ENCODE measurements at regions not wholly inside any gene's neighbourhood (a gene's known extent, or its start where the extent isn't known, plus 50 kb on each side); places are given as distances from the start of the nearest gene placed in this dataset.
A peak's percentile ranks its signal among the peaks of the same experiment; 100 is the strongest.

GRCh38 chr10:52488606-52489485, 174.8 kb downstream of the DKK1 start:
- no peak for DNase-seq
- H3K27me3 Mint-ChIP-seq (ENCODE audit: insufficient read depth): peaks cover 16% of the 10 kb centered on the region

DNA sequence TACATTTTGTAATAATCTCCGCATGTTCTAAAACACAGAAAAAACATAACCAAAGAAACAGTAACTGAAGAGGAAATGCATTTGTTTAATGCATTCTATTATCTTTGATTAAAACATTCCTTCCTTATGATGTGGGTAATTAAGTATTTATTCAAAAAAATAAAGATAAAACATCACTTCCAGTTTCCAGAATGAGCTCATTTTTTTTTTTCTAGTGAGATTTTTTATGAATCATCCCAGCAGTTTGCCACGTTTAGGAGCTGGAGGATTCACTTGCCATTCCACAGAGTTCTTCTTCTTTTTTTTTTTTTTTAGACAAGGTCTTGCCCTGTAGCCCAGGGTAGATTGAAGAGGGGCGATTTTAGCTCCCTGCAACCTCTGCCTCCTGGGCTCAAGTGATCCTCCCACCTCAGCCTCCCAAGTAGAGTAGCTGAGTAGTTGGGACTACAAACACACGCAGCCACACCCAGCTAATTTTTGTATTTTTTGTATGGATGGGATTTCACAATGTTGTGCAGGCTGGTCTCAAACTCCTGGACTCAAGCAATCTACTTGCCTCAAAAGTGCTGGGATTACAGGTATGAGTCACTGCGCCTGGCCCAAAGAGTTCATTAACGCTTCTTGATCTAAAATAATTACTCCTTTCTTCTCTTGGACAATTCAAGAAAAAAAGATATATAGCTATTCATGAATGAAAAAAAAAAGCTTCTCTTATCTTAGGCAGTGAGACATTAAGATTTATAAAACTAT, 177.3 kb downstream of the DKK1 start:
- no peak overlapping the region for H3K27ac ChIP-seq (ENCODE audit: low read depth, low read length)
- no peaks in the 10 kb centered on the region for H3K36me3 Mint-ChIP-seq (ENCODE audit: low read depth)
- no peaks in the 10 kb centered on the region for H3K36me3 ChIP-seq (ENCODE audit: control insufficient read depth, insufficient read depth, low read length)
- H3K27me3 ChIP-seq (ENCODE audit: control insufficient read depth, insufficient read depth, low read length, poor library complexity, severe bottlenecking): peaks cover 15% of the 10 kb centered on the region
- H3K9ac ChIP-seq (ENCODE audit: extremely low read depth, low read length, poor library complexity, severe bottlenecking): no peak overlapping the region
- peaks cover 5% of the 10 kb centered on the region for H3K9me3 ChIP-seq (ENCODE audit: control insufficient read depth, low read length)
- WGBS, 2 experiments (ENCODE audit: insufficient coverage in 1 of 2, insufficient read length in 1 of 2): 95% methylated on average over 5 of the region's 6 CpGs; no CpG with 5 or more reads in 1 of the 2 experiments
- no peak for DNase-seq
- H3K4me3 ChIP-seq (ENCODE audit: low read length): no peak overlapping the region
- H3K4me1 Mint-ChIP-seq: peaks cover 9% of the 10 kb centered on the region
- no peak overlapping the region for H3K27ac Mint-ChIP-seq
- H3K4me1 ChIP-seq (ENCODE audit: control insufficient read depth, insufficient read depth, low read length): peaks cover 6% of the 10 kb centered on the region
- TF ChIP-seq, protein P1, sequence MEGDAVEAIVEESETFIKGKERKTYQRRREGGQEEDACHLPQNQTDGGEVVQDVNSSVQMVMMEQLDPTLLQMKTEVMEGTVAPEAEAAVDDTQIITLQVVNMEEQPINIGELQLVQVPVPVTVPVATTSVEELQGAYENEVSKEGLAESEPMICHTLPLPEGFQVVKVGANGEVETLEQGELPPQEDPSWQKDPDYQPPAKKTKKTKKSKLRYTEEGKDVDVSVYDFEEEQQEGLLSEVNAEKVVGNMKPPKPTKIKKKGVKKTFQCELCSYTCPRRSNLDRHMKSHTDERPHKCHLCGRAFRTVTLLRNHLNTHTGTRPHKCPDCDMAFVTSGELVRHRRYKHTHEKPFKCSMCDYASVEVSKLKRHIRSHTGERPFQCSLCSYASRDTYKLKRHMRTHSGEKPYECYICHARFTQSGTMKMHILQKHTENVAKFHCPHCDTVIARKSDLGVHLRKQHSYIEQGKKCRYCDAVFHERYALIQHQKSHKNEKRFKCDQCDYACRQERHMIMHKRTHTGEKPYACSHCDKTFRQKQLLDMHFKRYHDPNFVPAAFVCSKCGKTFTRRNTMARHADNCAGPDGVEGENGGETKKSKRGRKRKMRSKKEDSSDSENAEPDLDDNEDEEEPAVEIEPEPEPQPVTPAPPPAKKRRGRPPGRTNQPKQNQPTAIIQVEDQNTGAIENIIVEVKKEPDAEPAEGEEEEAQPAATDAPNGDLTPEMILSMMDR (conservative IDR thresholded peaks at IDR 0.05): no peak
- H3K9me3 Mint-ChIP-seq: peaks cover 1% of the 10 kb centered on the region
- no peak overlapping the region for H3K4me3 Mint-ChIP-seq
- peaks cover 27% of the 10 kb centered on the region for H3K27me3 Mint-ChIP-seq (ENCODE audit: insufficient read depth)

More at GRCh38 chr10:52488606-52489485, 174.8 kb downstream of the DKK1 start:
- H3K27ac ChIP-seq (ENCODE audit: low read depth, low read length): no peak overlapping the region
- H3K4me3 ChIP-seq (ENCODE audit: low read length): no peak overlapping the region
- Mint-ChIP-seq H3K27ac (no peak overlapping the region), H3K4me3 (no peak overlapping the region), H3K9me3 (no peaks in the 10 kb centered on the region), H3K4me1 (peaks cover 11% of the 10 kb centered on the region), H3K36me3 (ENCODE audit: low read depth) (no peaks in the 10 kb centered on the region)
- no peaks in the 10 kb centered on the region for H3K9me3 ChIP-seq (ENCODE audit: control insufficient read depth, low read length)
- peaks cover 15% of the 10 kb centered on the region for H3K27me3 ChIP-seq (ENCODE audit: control insufficient read depth, insufficient read depth, low read length, poor library complexity, severe bottlenecking)
- peaks cover 10% of the 10 kb centered on the region for H3K4me1 ChIP-seq (ENCODE audit: control insufficient read depth, insufficient read depth, low read length)
- TF ChIP-seq, protein P1 (conservative IDR thresholded peaks at IDR 0.05): peak; percentile 81
- no peaks in the 10 kb centered on the region for H3K36me3 ChIP-seq (ENCODE audit: control insufficient read depth, insufficient read depth, low read length)
- 74 to 86% methylated on average over 2 to 3 of the region's 3 CpGs for WGBS, 2 experiments (ENCODE audit: insufficient coverage in 1 of 2, insufficient read length in 1 of 2)
- H3K9ac ChIP-seq (ENCODE audit: extremely low read depth, low read length, poor library complexity, severe bottlenecking): no peak overlapping the region

- no peaks in the 10 kb centered on the region for H3K36me3 ChIP-seq (ENCODE audit: control insufficient read depth, insufficient read depth, low read length)
- no peaks in the 10 kb centered on the region for H3K27me3 ChIP-seq (ENCODE audit: control insufficient read depth, insufficient read depth, low read length, poor library complexity, severe bottlenecking)
- H3K27ac ChIP-seq (ENCODE audit: low read depth, low read length): no peak overlapping the region
- H3K27me3 Mint-ChIP-seq (ENCODE audit: insufficient read depth): peaks cover 11% of the 10 kb centered on the region
- no peak for DNase-seq
- no peaks in the 10 kb centered on the region for H3K4me1 Mint-ChIP-seq
- H3K9ac ChIP-seq (ENCODE audit: extremely low read depth, low read length, poor library complexity, severe bottlenecking): no peak overlapping the region
- 95% methylated on average over 7 of the region's 7 CpGs; no CpG with 5 or more reads in 1 of the 2 experiments for WGBS, 2 experiments (ENCODE audit: insufficient coverage in 1 of 2, insufficient read length in 1 of 2)
- H3K27ac Mint-ChIP-seq: no peak overlapping the region
- peaks cover 33% of the 10 kb centered on the region for H3K9me3 ChIP-seq (ENCODE audit: control insufficient read depth, low read length)
- H3K4me1 ChIP-seq (ENCODE audit: control insufficient read depth, insufficient read depth, low read length): no peaks in the 10 kb centered on the region
- no peak overlapping the region for H3K4me3 ChIP-seq (ENCODE audit: low read length)
- peaks cover 49% of the 10 kb centered on the region for H3K9me3 Mint-ChIP-seq
- no peaks in the 10 kb centered on the region for H3K36me3 Mint-ChIP-seq (ENCODE audit: low read depth)
- no peak overlapping the region for H3K4me3 Mint-ChIP-seq
- TF ChIP-seq, protein P1 (conservative IDR thresholded peaks at IDR 0.05): no peak
These were observed 185.2 kb downstream of the DKK1 start for GRCh38 chr10:52499281-52499680.
